Osteocyte (in vitro differentiated cells): ENCODE measurements at regions not wholly inside any gene's neighbourhood (a gene's known extent, or its start where the extent isn't known, plus 50 kb on each side); places are given as distances from the start of the nearest gene placed in this dataset.
"Not testable (repeated sequence)": the region's sequence is repeated elsewhere in the genome, so short reads cannot be mapped to it uniquely, and the experiment has no call there.

Source experiments
- DNase-seq: peaks from one replicate; pipeline ENCODE4 v3.0.0; 2021; ENCODE audit warnings: mixed read lengths; ENCODE audit not compliant: unreplicated experiment; ENCODE audit errors: extremely low spot score
- H3K27ac Mint-ChIP-seq: one replicate; pipeline ENCODE4 v1.8.0; 2021; ENCODE audit warnings: mild to moderate bottlenecking, mixed read lengths; ENCODE audit not compliant: unreplicated experiment
- H3K27me3 Mint-ChIP-seq: one replicate; pipeline ENCODE4 v1.8.0; 2021; ENCODE audit warnings: mixed read lengths; ENCODE audit not compliant: unreplicated experiment
- H3K36me3 Mint-ChIP-seq: one replicate; pipeline ENCODE4 v1.8.0; 2021; ENCODE audit warnings: mixed read lengths; ENCODE audit not compliant: unreplicated experiment
- H3K4me1 Mint-ChIP-seq: one replicate; pipeline ENCODE4 v1.8.0; 2021; ENCODE audit warnings: mixed read lengths; ENCODE audit not compliant: unreplicated experiment
- H3K4me3 Mint-ChIP-seq: one replicate; pipeline ENCODE4 v1.8.0; 2021; ENCODE audit warnings: mild to moderate bottlenecking, moderate library complexity, mixed read lengths; ENCODE audit not compliant: unreplicated experiment
- H3K9me3 Mint-ChIP-seq: one replicate; pipeline ENCODE4 v1.8.0; 2021; ENCODE audit warnings: mixed read lengths; ENCODE audit not compliant: unreplicated experiment
- CTCF ChIP-seq: fragments of 200-600 bp; sonication (generic); IDR thresholded peaks from 2 replicates; pipeline ENCODE4 v1.5.0; 2021; ENCODE audit warnings: antibody characterized with exemption, mild to moderate bottlenecking, moderate library complexity

- H3K9me3 Mint-ChIP-seq: no peaks in the 10 kb centered on the region
- no peak for DNase-seq
- H3K4me1 Mint-ChIP-seq: no peaks in the 10 kb centered on the region
- H3K27ac Mint-ChIP-seq: no peak overlapping the region
- no peaks in the 10 kb centered on the region for H3K36me3 Mint-ChIP-seq
- no peak overlapping the region for H3K4me3 Mint-ChIP-seq
- no peak for TF ChIP-seq CTCF
- no peaks in the 10 kb centered on the region for H3K27me3 Mint-ChIP-seq
Observed at GRCh38 chr18:1435487-1435886, 530.8 kb downstream of the ADCYAP1 start.

- H3K4me1 Mint-ChIP-seq: no peaks in the 10 kb centered on the region
- no peak for DNase-seq
- TF ChIP-seq CTCF: no peak
Observed at GRCh38 chr18:1436199-1436598, 531.5 kb downstream of the ADCYAP1 start.

GRCh38 chr18:1438458-1438910, 533.8 kb downstream of the ADCYAP1 start:
- Mint-ChIP-seq H3K27ac (no peak overlapping the region), H3K9me3 (no peaks in the 10 kb centered on the region), H3K36me3 (no peaks in the 10 kb centered on the region), H3K4me3 (no peak overlapping the region), H3K4me1 (no peaks in the 10 kb centered on the region), H3K27me3 (no peaks in the 10 kb centered on the region)
- DNase-seq: no peak
- TF ChIP-seq CTCF: no peak

More at GRCh38 chr18:1436199-1436598, 531.5 kb downstream of the ADCYAP1 start:
- no peak overlapping the region for H3K27ac Mint-ChIP-seq
- no peaks in the 10 kb centered on the region for H3K36me3 Mint-ChIP-seq
- H3K9me3 Mint-ChIP-seq: no peaks in the 10 kb centered on the region
- H3K4me3 Mint-ChIP-seq: no peak overlapping the region
- H3K27me3 Mint-ChIP-seq: no peaks in the 10 kb centered on the region

- no peak overlapping the region for H3K27ac Mint-ChIP-seq
- H3K36me3 Mint-ChIP-seq: no peaks in the 10 kb centered on the region
- no peaks in the 10 kb centered on the region for H3K27me3 Mint-ChIP-seq
- H3K4me3 Mint-ChIP-seq: no peak overlapping the region
- DNase-seq: no peak
- H3K4me1 Mint-ChIP-seq: no peaks in the 10 kb centered on the region
- no peak for TF ChIP-seq CTCF
- no peaks in the 10 kb centered on the region for H3K9me3 Mint-ChIP-seq
Observed at GRCh38 chr18:1438967-1439366, 534.3 kb downstream of the ADCYAP1 start.

- not testable (repeated sequence) for H3K9me3 Mint-ChIP-seq, H3K36me3 Mint-ChIP-seq, H3K27ac Mint-ChIP-seq, H3K4me3 Mint-ChIP-seq, H3K4me1 Mint-ChIP-seq, DNase-seq, H3K27me3 Mint-ChIP-seq
Observed at GRCh38 chr18:1444062-1444461, 539.4 kb downstream of the ADCYAP1 start.

GRCh38 chr18:1446765-1447164, 542.1 kb downstream of the ADCYAP1 start:
- Mint-ChIP-seq H3K4me1 (no peaks in the 10 kb centered on the region), H3K36me3 (no peaks in the 10 kb centered on the region), H3K27me3 (no peaks in the 10 kb centered on the region), H3K9me3 (no peaks in the 10 kb centered on the region), H3K4me3 (no peak overlapping the region), H3K27ac (no peak overlapping the region)
- DNase-seq: no peak
- no peak for TF ChIP-seq CTCF
